SU-DHL-6 (cell line): ENCODE measurements at regions not wholly inside any gene's neighbourhood (a gene's known extent, or its start where the extent isn't known, plus 50 kb on each side); places are given as distances from the start of the nearest gene placed in this dataset.

Experiments used
- H2AFZ ChIP-seq: fragments of 200-600 bp; sonication (generic); 2 replicates; pipeline ENCODE4 v1.6.1; 2014; ENCODE audit warnings: low read depth, mild to moderate bottlenecking, moderate library complexity, mixed read lengths, antibody characterized with exemption, low read length; ENCODE audit not compliant: severe bottlenecking
- H3F3A ChIP-seq: fragments of 200-600 bp; shearing (Covaris generic); 2 replicates; pipeline ENCODE4 v1.6.0; 2016; ENCODE audit warnings: antibody characterized with exemption, mild to moderate bottlenecking; ENCODE audit not compliant: insufficient read depth
- H3K27ac ChIP-seq: fragments of 200-600 bp; sonication (generic); 2 replicates; pipeline ENCODE4 v1.5.1; 2016; ENCODE audit warnings: low read depth, mild to moderate bottlenecking, low read length, moderate library complexity, mixed read lengths
- H3K27me3 ChIP-seq: fragments of 200-600 bp; sonication (generic), shearing (Covaris generic); 2 replicates; pipeline ENCODE4 v1.6.0; 2014; ENCODE audit warnings: mild to moderate bottlenecking, low read length
- H3K36me3 ChIP-seq: fragments of 200-600 bp; sonication (generic); 2 replicates; pipeline ENCODE4 v1.6.1; 2014; ENCODE audit warnings: mild to moderate bottlenecking, low read length, mixed read lengths
- H3K4me2 ChIP-seq: fragments of 300-600, 200-600 bp; shearing (Covaris generic), sonication (generic); 2 replicates; pipeline ENCODE4 v1.6.0; 2014; ENCODE audit warnings: low read length, low read depth, mild to moderate bottlenecking; ENCODE audit not compliant: poor library complexity, severe bottlenecking
- H3K4me3 ChIP-seq: fragments of 200-600 bp; sonication (generic); 2 replicates; pipeline ENCODE4 v1.5.1; 2014; ENCODE audit warnings: antibody characterized with exemption, low read length, mild to moderate bottlenecking, mixed read lengths; ENCODE audit not compliant: insufficient read depth, poor library complexity, severe bottlenecking
- H3K79me2 ChIP-seq: fragments of 200-600 bp; sonication (generic); 2 replicates; pipeline ENCODE4 v1.6.1; 2014; ENCODE audit warnings: mild to moderate bottlenecking, low read length, moderate library complexity; ENCODE audit not compliant: insufficient read depth
- H3K9ac ChIP-seq: fragments of 200-600 bp; sonication (generic); 2 replicates; pipeline ENCODE4 v1.7.0; 2014; ENCODE audit warnings: mild to moderate bottlenecking, low read length
- H3K9me2 ChIP-seq: fragments of 200-600 bp; sonication (generic); replicated peaks from 2 replicates; pipeline ENCODE4 v1.6.1; 2014; ENCODE audit warnings: low read length; ENCODE audit not compliant: insufficient read depth
- H3K9me3 ChIP-seq: fragments of 200-600 bp; sonication (generic); 2 replicates; pipeline ENCODE4 v1.6.1; 2014; ENCODE audit warnings: low read length, mixed read lengths; ENCODE audit not compliant: insufficient read depth
- H4K20me1 ChIP-seq: fragments of 200-600 bp; sonication (generic); 2 replicates; pipeline ENCODE4 v1.6.1; 2014; ENCODE audit warnings: low read depth, mild to moderate bottlenecking, antibody characterized with exemption, low read length, moderate library complexity, mixed read lengths
- CTCF ChIP-seq: fragments of 200-600 bp; sonication (generic); IDR thresholded peaks from one replicate; pipeline ENCODE4 v1.5.1; 2017; ENCODE audit warnings: antibody characterized with exemption, mild to moderate bottlenecking, low read length, moderate library complexity; ENCODE audit not compliant: insufficient read depth, poor library complexity, severe bottlenecking
- EZH2phosphoT487 ChIP-seq: fragments of 200-600 bp; sonication (generic), shearing (Covaris generic); conservative IDR thresholded peaks from 2 replicates; pipeline ENCODE4 v1.6.1; 2018; ENCODE audit warnings: mild to moderate bottlenecking, antibody characterized with exemption, low read length, moderate library complexity, mixed read lengths

- no peaks in the 10 kb centered on the region for H3F3A ChIP-seq
- H3K4me3 ChIP-seq: no peak overlapping the region
- H3K9ac ChIP-seq: no peak overlapping the region
- H2AFZ ChIP-seq: no peak overlapping the region
- no peaks in the 10 kb centered on the region for H4K20me1 ChIP-seq
- no peaks in the 10 kb centered on the region for H3K79me2 ChIP-seq
- no peaks in the 10 kb centered on the region for H3K9me2 ChIP-seq
- H3K9me3 ChIP-seq: no peaks in the 10 kb centered on the region
- no peaks in the 10 kb centered on the region for H3K27me3 ChIP-seq
- H3K27ac ChIP-seq: no peak overlapping the region
- no peak for TF ChIP-seq CTCF
- TF ChIP-seq EZH2phosphoT487: no peak
- H3K4me2 ChIP-seq: no peak overlapping the region
- no peaks in the 10 kb centered on the region for H3K36me3 ChIP-seq
These were observed 232.5 kb downstream of the TFAP2C start for GRCh38 chr20:56861590-56861989.

- H4K20me1 ChIP-seq: no peaks in the 10 kb centered on the region
- no peaks in the 10 kb centered on the region for H3F3A ChIP-seq
- no peaks in the 10 kb centered on the region for H3K79me2 ChIP-seq
- TF ChIP-seq CTCF: no peak
- no peak for TF ChIP-seq EZH2phosphoT487
- no peaks in the 10 kb centered on the region for H3K27me3 ChIP-seq
- no peaks in the 10 kb centered on the region for H3K9me3 ChIP-seq
- no peak overlapping the region for H3K27ac ChIP-seq
- H2AFZ ChIP-seq: no peak overlapping the region
- no peaks in the 10 kb centered on the region for H3K36me3 ChIP-seq
- H3K9me2 ChIP-seq: no peaks in the 10 kb centered on the region
- H3K4me2 ChIP-seq: no peak overlapping the region
- no peak overlapping the region for H3K9ac ChIP-seq
- no peak overlapping the region for H3K4me3 ChIP-seq
These were observed 235.9 kb downstream of the TFAP2C start for GRCh38 chr20:56865055-56865454.

- Histone ChIP-seq H3K79me2 (no peaks in the 10 kb centered on the region), H3K4me3 (no peak overlapping the region), H3K9me3 (no peaks in the 10 kb centered on the region), H3K9ac (no peak overlapping the region), H3K27me3 (no peaks in the 10 kb centered on the region), H3K36me3 (no peaks in the 10 kb centered on the region), H3K27ac (no peak overlapping the region), H3K4me2 (no peak overlapping the region), H4K20me1 (no peaks in the 10 kb centered on the region), H3K9me2 (no peaks in the 10 kb centered on the region), H2AFZ (no peak overlapping the region), H3F3A (no peaks in the 10 kb centered on the region)
- TF ChIP-seq CTCF: no peak
- no peak for TF ChIP-seq EZH2phosphoT487
These were observed 238.0 kb downstream of the TFAP2C start for GRCh38 chr20:56867128-56867527.
